Sigmoid colon (tissue), 4 donors: ENCODE measurements at regions not wholly inside any gene's neighbourhood (a gene's known extent, or its start where the extent isn't known, plus 50 kb on each side); places are given as distances from the start of the nearest gene placed in this dataset.

Source experiments
- EP300 ChIP-seq, 4 donors: sonication (generic); formaldehyde crosslinking; IDR thresholded peaks; one replicate each; pipeline ENCODE4 v1.6.1; 2017; ENCODE audit warnings: antibody characterized with exemption in 4 of 4
- POLR2A ChIP-seq, 2 donors: fragments of 450-650 bp; IDR thresholded peaks; one replicate each; pipeline ENCODE4 v1.6.1; 2016; ENCODE audit warnings: antibody characterized with exemption in 2 of 2, mild to moderate bottlenecking in 2 of 2, moderate library complexity in 2 of 2
- POLR2AphosphoS5 ChIP-seq, 4 donors: sonication (generic); formaldehyde crosslinking; IDR thresholded peaks; one replicate each; pipeline ENCODE4 v1.6.1; 2017; ENCODE audit warnings: antibody characterized with exemption in 4 of 4
- TF ChIP-seq, protein P1 (sequence below), 4 experiments: fragments of 450-650 bp in 3 of 4; fragments of 200-600 bp in 1 of 4; IDR thresholded peaks; one replicate each; pipeline ENCODE4 v1.5.1; 2016 to 2019; ENCODE audit warnings: antibody characterized with exemption in 4 of 4, mild to moderate bottlenecking in 3 of 4, moderate library complexity in 2 of 4

DNA sequence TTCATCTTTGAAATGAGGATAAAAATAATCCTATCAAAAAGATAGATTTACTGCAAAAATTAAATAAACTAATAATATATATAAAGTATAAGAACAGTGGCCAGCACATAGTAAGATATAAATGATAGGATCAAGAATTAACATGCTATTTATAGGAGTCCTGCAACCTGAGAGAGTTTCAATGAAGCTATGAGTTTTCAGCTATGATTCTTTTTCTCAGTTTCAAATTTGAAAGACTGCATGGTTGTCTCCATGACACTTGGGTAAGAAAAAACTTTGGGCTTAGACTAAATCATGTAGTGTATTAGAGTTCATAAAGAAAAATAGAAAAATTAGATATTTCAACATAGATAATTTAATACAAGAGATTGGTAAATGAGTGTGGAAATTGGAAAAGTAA lies 817.8 kb upstream of the KIF2B start:
- TF ChIP-seq POLR2A (IDR thresholded peaks at IDR 0.05), result no peak
- TF ChIP-seq, protein P1, sequence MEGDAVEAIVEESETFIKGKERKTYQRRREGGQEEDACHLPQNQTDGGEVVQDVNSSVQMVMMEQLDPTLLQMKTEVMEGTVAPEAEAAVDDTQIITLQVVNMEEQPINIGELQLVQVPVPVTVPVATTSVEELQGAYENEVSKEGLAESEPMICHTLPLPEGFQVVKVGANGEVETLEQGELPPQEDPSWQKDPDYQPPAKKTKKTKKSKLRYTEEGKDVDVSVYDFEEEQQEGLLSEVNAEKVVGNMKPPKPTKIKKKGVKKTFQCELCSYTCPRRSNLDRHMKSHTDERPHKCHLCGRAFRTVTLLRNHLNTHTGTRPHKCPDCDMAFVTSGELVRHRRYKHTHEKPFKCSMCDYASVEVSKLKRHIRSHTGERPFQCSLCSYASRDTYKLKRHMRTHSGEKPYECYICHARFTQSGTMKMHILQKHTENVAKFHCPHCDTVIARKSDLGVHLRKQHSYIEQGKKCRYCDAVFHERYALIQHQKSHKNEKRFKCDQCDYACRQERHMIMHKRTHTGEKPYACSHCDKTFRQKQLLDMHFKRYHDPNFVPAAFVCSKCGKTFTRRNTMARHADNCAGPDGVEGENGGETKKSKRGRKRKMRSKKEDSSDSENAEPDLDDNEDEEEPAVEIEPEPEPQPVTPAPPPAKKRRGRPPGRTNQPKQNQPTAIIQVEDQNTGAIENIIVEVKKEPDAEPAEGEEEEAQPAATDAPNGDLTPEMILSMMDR (IDR thresholded peaks at IDR 0.05), result no peak
- no peak for TF ChIP-seq POLR2AphosphoS5 (IDR thresholded peaks at IDR 0.05)
- TF ChIP-seq EP300 (IDR thresholded peaks at IDR 0.05), result no peak
